SHP77 (cell line): ENCODE measurements at regions not wholly inside any gene's neighbourhood (a gene's known extent, or its start where the extent isn't known, plus 50 kb on each side); places are given as distances from the start of the nearest gene placed in this dataset.
"Not testable (repeated sequence)": the region's sequence is repeated elsewhere in the genome, so short reads cannot be mapped to it uniquely, and the experiment has no call there.

Experiments used
- DNase-seq, 2 experiments: peaks; one replicate each; lab custom pipeline; 2025; lab: John Stamatoyannopoulos, UW

DNA sequence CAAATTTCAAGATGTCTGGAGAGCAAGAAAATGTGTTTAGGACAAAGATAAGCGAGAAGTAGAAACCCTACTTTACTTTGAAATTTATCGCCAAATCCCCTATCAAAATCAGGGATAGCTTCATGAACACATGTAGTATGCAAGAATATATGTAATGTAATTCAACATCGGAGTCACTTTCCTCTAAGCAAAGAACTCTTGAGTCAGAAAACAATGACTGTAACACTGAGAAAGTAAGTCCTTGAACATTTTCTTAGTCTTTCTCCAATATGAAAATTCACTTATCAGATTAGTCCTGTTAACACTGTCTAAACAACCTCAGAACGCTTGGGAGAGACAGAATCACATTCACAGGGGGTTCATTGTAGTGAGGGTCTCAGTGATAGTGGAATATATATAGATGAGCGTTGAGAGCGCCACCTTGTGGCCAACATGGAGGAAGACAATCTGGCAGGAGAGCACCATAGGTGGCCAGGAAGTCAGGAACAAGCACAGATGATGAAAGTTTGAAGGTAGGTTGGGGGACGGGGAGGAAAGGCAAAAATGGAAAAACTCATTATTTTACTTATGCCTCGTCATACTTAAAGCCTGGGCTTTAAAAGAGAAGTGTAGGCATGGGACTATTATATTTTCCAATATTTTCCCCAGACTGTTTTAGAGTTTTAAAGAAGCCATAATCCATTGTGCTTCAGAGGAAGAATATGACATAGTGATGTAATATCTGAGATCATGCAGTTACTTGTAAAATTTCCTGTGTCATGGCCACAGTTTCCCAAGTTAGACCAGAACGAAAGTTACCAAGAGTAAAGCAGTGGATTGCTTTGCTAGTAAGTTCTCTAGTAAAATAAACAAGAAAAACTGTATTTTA lies 115.5 kb upstream of the GNAI1 start:
- DNase-seq = peak; percentile 18 to 42

DNA sequence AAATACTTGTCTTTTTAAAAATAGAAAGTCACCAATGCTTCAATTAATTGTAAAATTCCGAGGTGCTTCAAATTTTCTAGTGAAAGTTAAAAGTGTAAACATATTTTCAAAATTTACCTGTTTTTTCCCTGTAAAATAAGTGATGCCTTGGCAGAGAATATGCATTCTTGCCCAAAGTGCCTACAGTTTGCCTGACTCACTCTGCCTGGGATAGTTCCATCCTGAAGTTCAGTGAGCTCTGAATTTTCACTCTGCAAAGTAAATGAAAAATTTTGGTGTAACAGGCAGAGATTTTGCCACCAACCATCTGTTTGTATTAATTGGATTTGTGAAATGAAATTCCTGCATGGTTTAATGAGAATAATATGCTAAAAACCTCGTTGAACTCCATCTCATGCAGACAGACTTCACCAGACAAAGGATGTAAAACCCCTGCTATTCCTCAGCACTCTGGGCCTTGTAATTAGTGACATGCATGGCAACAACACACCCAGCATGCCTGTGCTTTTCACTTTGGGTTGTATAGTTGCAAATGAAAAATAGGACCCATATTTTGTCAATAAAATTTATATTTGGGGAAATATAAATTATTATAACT lies 117.4 kb upstream of the GNAI1 start:
- no peak for DNase-seq

DNA sequence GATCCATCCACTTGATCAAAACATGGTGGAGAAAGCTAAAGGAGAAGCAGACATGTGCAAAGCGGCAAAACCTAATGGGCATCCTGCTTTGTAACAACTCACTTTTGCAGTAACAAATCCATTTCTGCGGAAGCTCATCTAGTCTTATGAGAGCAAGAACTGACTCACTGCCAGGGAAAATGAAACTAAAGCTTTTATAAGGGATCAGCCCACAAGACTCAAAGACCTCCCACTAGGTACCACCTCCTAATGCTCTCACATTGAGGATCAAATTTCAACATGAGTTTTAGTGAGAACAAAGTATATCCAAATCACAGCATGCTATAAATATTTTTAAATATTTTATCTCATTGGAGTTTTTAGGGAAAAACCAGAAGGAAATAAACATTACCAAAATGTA lies 120.1 kb upstream of the GNAI1 start:
- DNase-seq = no peak

DNA sequence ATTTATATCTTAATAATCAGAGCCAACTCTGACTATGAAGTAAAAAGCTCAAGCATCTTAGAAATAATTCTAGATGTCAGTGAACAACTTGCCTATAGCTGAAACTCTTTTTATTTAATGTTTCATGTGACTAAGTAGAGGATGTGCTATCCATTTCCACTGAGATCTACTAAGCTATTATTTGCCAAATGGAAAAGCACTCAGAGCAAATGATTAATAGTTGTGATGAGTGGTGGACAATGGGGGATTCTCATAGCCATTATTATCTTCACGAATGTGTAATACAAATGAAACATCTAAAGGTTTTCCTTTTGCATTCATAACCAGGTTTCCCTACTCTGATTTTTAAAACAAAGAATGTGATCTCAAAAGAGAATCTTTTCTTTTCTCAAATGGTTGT lies 126.6 kb upstream of the GNAI1 start:
- DNase-seq = no peak

DNA sequence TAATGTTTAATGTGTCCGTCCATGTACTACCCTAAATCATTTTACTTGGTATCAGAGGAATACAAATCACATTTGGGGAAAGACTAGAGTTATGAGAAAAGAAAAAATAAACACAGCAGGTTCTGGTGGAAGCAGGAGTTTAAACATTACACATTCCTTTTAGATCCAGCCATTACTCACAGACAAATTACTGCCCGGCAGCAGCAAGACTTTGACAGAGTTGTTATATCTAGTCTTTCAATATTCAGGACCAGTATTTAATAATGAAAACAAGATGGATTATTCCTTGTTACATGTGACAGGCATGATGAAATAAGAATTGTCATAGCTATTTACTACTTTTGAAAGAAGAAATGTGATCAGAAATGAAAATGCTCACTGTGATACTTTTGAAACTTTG lies 131.8 kb upstream of the GNAI1 start:
- DNase-seq = no peak

DNA sequence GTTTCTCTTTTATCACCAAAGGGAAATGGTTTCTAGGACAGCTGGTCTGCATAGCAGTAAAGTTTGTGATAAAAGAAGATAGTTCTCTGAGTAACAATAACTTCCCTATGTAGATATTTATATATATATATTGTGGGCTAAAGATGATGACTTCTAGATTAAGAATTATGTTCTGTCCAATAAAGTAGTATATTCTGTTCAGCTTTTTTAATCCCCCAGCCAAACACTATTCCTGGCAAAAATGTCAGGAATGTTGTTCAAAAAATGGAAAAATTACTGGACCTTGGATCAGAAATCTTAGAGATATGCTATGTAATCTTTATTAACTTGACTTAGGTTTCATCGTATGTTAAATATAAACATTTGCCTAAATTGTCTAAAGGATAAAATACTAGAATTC lies 136.3 kb upstream of the GNAI1 start:
- no peak for DNase-seq

DNA sequence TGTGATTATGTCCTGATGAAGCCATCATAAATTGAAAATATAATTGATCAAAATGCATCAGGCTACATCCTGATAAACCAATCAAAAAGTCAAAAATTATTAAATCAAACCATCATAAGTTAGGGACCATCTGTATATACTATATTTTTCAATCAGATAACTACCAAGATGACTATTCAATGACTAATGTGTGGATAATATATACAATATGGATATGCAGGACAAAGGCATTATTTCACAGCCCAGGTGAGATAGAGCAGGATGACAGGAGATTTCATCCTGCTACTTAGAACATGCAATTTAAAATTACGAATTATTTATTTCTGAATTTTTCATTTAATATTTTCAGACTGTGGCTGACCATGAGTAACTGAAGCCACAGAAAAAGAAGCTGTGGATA lies 137.3 kb upstream of the GNAI1 start:
- DNase-seq = no peak

DNA sequence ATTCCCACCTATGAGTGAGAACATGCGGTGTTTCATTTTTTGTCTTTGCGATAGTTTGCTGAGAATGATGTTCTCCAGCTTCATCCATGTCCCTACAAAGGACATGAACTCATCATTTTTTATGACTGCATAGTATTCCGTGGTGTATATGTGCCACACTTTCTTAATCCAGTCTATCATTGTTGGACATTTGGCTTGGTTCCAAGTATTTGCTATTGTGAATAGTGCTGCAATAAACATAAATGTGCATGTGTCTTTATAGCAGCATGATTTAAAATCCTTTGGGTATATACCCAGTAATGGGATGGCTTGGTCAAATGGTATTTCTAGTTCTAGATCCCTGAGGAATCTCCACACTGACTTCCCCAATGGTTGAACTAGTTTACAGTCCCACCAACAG lies 138.9 kb upstream of the GNAI1 start:
- DNase-seq = not testable (repeated sequence)

DNA sequence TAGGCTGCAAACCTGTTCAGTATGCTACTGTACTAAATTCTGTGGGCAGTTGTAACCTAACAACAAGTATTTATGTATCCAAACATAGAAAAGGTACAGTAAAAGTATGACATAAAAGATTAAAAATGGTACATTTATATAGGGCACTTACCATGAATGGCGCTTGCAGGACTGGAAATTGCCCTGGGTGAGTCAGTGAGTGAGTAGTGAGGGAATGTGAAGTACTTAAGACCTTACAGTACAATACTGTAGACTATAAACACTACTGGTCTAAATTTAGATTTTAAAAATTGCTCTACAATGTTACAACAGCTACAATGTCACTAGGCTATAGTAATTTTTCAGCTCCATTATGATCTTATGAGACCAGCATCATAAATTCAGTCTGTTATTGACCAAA lies 146.0 kb upstream of the GNAI1 start:
- no peak for DNase-seq

DNA sequence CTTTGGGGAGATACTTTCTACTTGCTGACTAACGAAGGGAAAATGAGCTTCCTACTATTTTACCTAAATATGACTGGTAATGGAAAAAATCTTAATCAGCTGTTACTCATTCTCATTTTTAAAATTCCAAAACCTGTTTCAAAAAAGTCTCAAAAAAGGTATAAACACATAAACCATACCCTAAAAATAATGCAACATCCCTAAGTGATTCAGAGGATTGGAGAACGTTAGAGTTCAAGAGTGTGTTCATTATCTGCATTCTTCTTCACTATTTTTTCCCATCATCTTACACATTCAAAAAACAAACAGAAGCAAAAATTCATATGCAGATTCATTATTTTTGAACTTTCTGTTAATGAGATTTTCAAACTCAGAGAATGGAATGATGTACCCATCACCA lies 150.4 kb upstream of the GNAI1 start:
- no peak for DNase-seq

DNA sequence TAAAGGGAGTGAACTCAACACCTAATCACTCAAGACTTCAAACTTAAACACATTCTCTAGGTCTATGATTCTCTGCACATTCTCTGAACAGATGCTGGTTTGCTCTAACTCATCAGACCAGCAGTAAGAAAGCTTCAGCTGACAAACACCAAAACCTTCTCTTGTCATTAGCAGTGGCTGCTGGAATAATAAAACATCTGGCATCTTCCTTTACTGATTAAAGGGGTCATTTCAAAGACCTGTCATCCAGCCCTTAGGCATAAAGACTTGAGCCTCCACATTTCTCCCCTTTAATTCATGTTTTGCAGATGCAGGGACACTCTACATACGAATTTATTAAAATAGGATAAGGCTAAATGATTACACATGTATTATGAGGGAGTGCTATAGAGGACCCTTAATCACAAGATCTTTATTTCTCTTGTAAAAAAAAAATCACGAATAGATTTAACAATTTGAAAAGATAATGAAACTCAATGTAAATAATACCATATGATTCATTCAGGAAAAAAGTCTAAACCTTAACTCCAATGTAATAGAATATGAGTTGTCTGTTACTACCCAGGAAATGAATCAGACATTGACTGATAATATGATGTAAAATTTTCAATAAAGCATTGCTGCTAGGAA lies 152.4 kb upstream of the GNAI1 start:
- DNase-seq = no peak

DNA sequence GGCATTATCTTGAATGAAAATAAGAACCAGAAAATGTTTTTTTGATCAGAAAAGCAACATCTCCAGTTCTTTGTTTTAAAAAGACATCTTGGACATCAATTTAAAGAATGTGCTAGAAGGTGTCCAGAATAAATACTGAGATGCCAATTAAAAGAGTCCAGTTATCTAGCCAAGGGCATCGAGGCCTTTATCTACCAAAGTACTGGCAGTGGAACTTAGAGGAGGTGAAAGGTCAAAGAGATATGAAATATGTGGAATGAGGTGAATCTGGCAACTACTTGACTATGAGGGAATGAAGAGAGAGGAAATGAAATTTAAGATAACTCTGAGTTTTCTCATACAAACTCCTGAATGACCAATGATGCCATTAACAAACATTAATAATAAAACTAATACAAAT lies 154.3 kb upstream of the GNAI1 start:
- no peak for DNase-seq

DNA sequence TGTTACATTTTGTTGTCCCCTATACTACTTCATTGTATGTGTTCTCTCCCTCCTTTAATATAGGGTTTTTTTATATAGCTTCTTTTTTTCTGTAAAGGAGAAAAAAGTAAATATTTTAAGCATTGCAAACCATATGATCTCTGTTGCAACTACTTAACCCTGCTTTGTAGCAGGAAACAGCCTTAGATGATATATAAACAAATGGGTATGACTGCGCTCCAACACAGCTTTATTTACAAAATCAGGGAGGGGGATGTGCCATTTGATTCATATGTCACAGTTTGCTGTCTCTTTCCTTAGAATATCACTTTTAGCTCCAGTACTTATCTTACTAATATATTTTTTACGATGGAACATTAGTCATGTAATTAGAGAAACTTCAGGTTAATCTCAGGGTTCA lies 155.2 kb upstream of the GNAI1 start:
- DNase-seq = no peak

DNA sequence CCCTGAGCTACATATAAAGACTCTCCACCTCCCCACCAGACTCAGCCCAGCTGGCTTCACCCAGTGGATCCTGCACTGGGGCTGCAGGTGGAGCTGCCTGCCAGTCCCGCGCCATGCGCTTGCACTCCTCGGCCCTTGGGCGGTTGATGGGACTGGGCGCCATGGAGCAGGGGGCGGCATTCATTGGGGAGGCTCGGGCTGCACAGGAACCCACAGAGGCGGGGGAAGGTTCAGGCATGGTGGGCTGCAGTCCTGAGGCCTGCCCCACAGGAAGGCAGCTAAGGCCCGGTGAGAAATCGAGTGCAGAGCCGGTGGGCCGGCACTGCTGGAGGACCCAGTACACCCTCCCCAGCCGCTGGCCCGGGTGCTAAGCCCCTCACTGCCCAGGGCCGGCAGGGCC lies 157.2 kb upstream of the GNAI1 start:
- no peak for DNase-seq

DNA sequence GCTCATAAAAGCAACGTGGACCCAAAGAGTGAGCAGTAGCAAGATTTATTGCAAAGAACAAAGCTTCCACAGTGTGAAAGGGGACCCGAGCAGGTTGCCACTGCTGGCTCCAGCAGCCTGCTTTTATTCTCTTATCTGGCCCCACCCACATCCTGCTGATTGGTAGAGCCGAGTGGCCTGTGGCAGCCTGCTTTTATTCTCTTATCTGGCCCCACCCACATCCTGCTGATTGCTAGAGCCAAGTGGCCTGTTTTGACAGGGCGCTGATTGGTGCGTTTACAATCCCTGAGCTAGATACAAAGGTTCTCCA lies 158.0 kb upstream of the GNAI1 start:
- DNase-seq = not testable (repeated sequence)

DNA sequence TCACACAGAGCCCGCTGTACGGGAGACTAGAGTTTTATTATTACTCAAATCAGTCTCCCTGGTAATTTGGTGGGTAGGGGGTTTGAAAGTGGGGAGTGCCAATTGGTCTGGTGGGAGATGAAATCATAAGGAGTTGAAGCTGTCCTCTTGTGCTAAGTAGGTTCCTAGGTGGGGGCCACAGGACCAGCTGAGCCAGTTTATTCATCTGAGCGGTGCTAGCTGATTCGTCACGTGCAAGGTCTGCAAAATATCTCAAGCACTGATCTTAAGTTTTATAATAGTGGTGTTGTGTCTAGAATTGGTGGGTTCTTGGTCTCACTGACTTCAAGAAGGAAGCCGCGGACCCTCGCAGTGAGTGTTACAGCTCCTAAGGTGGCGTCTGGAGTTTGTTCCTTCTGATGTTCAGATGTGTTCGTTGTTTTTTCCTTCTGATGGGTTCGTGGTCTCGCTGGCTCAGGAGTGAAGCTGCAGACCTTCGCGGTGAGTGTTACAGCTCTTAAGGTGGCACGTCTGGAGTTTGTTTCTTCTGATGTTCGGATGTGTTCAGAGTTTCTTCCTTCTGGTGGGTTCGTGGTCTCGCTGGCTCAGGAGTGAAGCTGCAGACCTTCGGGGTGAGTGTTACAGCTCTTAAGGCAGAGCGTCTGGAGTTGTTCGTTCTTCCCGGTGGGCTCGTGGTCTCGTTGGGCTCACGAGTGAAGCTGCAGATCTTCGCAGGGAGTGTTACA lies 158.5 kb upstream of the GNAI1 start:
- DNase-seq = not testable (repeated sequence)

DNA sequence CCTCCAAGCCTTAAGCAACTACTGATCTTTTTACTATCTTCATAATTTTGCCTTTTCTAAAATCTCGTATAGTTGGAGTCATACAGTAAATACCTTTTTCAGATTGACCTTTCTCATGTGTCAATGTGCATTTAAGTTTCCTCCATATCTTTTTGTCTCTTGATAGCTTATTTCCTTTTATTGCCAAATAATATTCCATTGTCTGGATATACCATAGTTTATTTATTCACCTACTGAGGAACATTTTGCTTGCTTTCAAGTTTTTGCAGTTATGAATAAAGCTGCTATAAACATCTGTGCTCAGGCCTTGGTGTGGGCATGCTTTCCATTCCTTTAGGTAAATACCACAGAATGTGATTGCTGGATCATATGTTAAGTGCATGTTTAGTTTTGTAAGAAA lies 161.2 kb upstream of the GNAI1 start:
- no peak for DNase-seq

DNA sequence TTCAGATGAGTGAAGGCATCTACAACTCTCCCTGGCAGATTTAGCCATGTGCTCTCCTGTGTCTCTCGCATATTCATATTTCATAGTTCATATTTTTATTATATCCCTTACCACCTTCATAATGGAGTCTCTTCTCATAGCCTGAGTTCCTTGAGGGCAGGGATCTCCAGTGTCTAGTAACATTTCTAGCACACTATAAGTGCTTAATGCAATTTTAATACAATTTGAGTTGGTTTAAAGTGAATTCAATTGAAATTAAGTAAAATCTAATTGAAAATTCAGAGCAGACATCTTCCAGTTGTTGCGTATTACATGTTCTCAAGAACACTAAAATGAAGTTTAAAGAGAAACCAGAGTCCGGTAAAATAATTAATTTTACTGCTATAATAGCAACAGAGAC lies 163.6 kb upstream of the GNAI1 start:
- no peak for DNase-seq

DNA sequence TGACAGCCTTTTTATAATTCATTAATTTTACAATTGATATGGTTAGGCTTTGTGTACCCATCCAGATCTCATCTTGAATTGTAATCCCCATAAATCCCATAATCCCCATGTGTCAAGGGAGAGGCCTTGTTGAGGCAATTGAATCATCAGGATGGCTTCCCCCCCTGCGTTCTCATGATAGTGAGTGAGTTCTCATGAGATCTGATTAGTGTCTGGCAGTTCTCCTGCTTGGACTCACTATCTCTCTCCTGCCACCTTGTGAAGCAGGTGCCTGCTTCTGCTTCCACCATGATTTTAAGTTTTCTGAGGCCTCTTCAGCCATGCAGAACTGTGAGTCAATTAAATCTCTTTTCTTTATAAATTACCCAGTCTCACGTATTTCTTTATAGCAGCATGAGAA lies 165.7 kb upstream of the GNAI1 start:
- no peak for DNase-seq

DNA sequence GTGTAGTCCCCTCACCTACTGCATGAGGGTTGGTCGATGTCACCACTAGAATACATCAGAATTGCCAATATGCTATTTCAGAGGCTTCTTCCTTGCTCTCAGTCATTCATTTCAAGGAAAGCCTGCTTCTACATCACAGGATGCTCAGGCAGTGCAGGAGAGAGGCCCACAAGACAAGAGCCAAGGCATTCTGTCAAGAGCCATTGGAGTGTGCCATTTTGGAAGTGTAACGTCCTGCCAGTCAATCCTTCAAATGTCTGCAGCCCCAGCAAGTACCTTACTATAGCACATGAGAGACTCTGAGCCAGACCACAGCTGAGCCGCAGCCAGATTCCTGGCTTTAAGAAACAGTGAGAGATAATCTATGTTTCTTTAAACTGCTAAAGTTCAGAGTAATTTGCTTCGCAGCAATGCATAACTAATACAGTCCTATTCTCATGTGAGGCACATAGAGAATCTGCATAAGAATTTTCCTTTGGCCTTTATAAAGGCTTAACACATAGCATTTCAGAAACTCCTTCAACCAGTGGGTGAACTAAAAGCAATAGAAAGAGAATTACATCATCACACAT lies 166.5 kb upstream of the GNAI1 start:
- no peak for DNase-seq

DNA sequence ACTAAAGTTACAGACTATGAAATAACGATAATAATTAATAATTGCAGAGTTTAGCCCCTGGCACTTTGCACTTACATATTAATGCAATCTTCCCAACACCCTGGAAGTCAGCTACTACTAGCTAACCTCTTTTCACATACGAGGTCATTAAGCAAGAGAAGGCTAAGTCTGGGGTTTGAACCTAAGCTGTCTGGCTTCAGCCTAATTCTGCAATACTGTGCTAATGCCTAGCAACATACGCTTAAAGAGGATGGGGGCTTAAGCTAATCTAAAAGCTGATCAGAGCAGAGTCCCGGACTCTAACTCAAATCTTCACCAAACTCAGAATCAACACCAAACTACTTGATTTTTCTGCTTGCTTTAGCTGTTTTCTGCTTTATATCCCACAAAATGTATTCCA lies 168.7 kb upstream of the GNAI1 start:
- DNase-seq = no peak

DNA sequence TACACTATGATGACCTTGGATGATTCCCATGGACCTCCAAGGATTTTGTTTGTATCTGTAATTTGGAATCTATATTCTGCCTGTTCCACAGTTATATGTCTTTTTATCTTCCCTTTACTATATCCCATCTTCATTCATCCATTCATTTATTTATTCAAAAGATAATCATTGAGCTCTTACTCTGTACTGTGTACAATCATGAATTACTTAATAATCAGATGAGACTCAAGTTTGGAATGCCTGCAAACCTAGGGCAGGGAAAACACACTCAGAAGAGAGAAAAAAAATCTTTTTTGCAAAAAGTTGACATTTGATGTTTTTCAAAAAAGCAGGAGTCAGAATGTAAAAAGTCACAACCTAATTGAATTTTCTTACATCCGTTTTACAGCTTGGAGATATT lies 170.2 kb upstream of the GNAI1 start:
- no peak for DNase-seq

DNA sequence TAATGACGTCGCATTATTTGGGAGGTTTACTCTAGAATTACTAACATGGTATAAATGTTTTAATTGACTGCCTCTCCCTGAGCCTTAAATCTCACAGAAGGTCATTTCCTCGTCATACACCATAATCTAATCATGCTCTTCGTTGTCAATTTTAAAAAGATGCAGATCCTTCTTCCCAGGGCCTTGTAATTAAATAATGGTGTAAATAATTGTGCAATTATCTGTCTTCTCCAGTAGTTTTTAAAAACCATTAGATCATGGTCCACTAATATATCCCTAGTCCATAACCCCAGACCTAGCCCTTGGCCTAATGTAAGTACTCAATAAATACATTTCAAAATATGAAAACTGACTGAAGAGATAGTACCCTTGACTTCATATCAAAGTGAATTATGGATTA lies 181.5 kb upstream of the GNAI1 start:
- no peak for DNase-seq
